ENCODE measurements at regions not wholly inside any gene's neighbourhood (a gene's known extent, or its start where the extent isn't known, plus 50 kb on each side); places are given as distances from the start of the nearest gene placed in this dataset.

GRCh38 chr4:117800636-117801035, 233.7 kb upstream of the NDST3 start:
- Histone ChIP-seq H3K4me3 (ENCODE audit: low read length in 2 of 2) (no peak overlapping the region), H3K4ac (ENCODE audit: low read length) (no peak overlapping the region), H3K4me2 (ENCODE audit: insufficient read depth, low read length, poor library complexity, severe bottlenecking) (no peak overlapping the region), H2BK12ac (ENCODE audit: low read length) (no peak overlapping the region), H3K14ac (ENCODE audit: low read length) (no peak overlapping the region), H3K4me1 (ENCODE audit: control insufficient read depth in 2 of 2, insufficient read depth in 1 of 2, low read depth in 1 of 2, low read length in 2 of 2) (peaks cover 0 to 1% of the 10 kb centered on the region in 2 donors), H2AFZ (ENCODE audit: low read length) (no peak overlapping the region), H3K9me3 (replicated peaks in 1 of 2; ENCODE audit: control insufficient read depth in 2 of 2, insufficient read depth in 1 of 2, low read depth in 1 of 2, low read length in 2 of 2) (no peaks in the 10 kb centered on the region), H3K27me3 (ENCODE audit: control insufficient read depth in 3 of 3, insufficient read depth in 3 of 3, low read depth in 1 of 3, low read length in 3 of 3) (no peaks in the 10 kb centered on the region), H3K23ac (ENCODE audit: low read depth, low read length, poor library complexity) (no peak overlapping the region), H4K91ac (ENCODE audit: low read depth, low read length, poor library complexity) (no peak overlapping the region), H2BK15ac (ENCODE audit: low read length) (no peak overlapping the region), H2BK5ac (ENCODE audit: low read length) (no peak overlapping the region), H4K8ac (ENCODE audit: low read depth, low read length) (no peak overlapping the region), H3K9ac (ENCODE audit: low read depth, low read length, poor library complexity) (no peak overlapping the region), H3K79me1 (ENCODE audit: low read depth, low read length) (no peaks in the 10 kb centered on the region), H3K27ac (replicated peaks; ENCODE audit: low read length) (no peak overlapping the region), H2BK120ac (ENCODE audit: low read depth, low read length) (no peak overlapping the region), H3K36me3 (replicated peaks in 1 of 2; ENCODE audit: control insufficient read depth in 2 of 2, insufficient read depth in 2 of 2, low read length in 2 of 2) (no peaks in the 10 kb centered on the region), H3K18ac (ENCODE audit: low read length) (no peak overlapping the region), H2AK5ac (ENCODE audit: low read depth, low read length) (no peak overlapping the region)
- DNase-seq (ENCODE audit: low spot score) = no peak
- no CpG with 5 or more reads among the region's 6 CpGs for WGBS, 2 donors (ENCODE audit: extremely low coverage in 2 of 2, insufficient read length in 2 of 2, insufficient replicate concordance in 1 of 2)

- no peak overlapping the region for H3K9ac ChIP-seq (ENCODE audit: low read depth, low read length, poor library complexity)
- no CpG with 5 or more reads among the region's 2 CpGs for WGBS, 2 donors (ENCODE audit: extremely low coverage in 2 of 2, insufficient read length in 2 of 2, insufficient replicate concordance in 1 of 2)
- H3K4ac ChIP-seq (ENCODE audit: low read length) = no peak overlapping the region
- H3K23ac ChIP-seq (ENCODE audit: low read depth, low read length, poor library complexity) = no peak overlapping the region
- H3K27ac ChIP-seq (replicated peaks; ENCODE audit: low read length) = no peak overlapping the region
- H3K4me2 ChIP-seq (ENCODE audit: insufficient read depth, low read length, poor library complexity, severe bottlenecking) = no peak overlapping the region
- no peak overlapping the region for H2BK12ac ChIP-seq (ENCODE audit: low read length)
- H3K4me3 ChIP-seq (ENCODE audit: low read length in 2 of 2) = no peak overlapping the region
- no peaks in the 10 kb centered on the region for H3K9me3 ChIP-seq (replicated peaks in 1 of 2; ENCODE audit: control insufficient read depth in 2 of 2, insufficient read depth in 1 of 2, low read depth in 1 of 2, low read length in 2 of 2)
- no peaks in the 10 kb centered on the region for H3K79me1 ChIP-seq (ENCODE audit: low read depth, low read length)
- no peak overlapping the region for H3K18ac ChIP-seq (ENCODE audit: low read length)
- H4K8ac ChIP-seq (ENCODE audit: low read depth, low read length) = no peak overlapping the region
- H2BK5ac ChIP-seq (ENCODE audit: low read length) = no peak overlapping the region
- no peaks in the 10 kb centered on the region for H3K27me3 ChIP-seq (ENCODE audit: control insufficient read depth in 3 of 3, insufficient read depth in 3 of 3, low read depth in 1 of 3, low read length in 3 of 3)
- H4K91ac ChIP-seq (ENCODE audit: low read depth, low read length, poor library complexity) = no peak overlapping the region
- DNase-seq (ENCODE audit: low spot score) = no peak
- H3K36me3 ChIP-seq (replicated peaks in 1 of 2; ENCODE audit: control insufficient read depth in 2 of 2, insufficient read depth in 2 of 2, low read length in 2 of 2) = no peaks in the 10 kb centered on the region
- no peak overlapping the region for H2BK120ac ChIP-seq (ENCODE audit: low read depth, low read length)
- H2AFZ ChIP-seq (ENCODE audit: low read length) = no peak overlapping the region
- no peak overlapping the region for H2BK15ac ChIP-seq (ENCODE audit: low read length)
- H3K14ac ChIP-seq (ENCODE audit: low read length) = no peak overlapping the region
- H3K4me1 ChIP-seq (ENCODE audit: control insufficient read depth in 2 of 2, insufficient read depth in 1 of 2, low read depth in 1 of 2, low read length in 2 of 2) = peaks cover 0 to 1% of the 10 kb centered on the region in 2 donors
- H2AK5ac ChIP-seq (ENCODE audit: low read depth, low read length) = no peak overlapping the region
These were observed 232.5 kb upstream of the NDST3 start for GRCh38 chr4:117801756-117802155.

GRCh38 chr4:117811731-117812130, 222.6 kb upstream of the NDST3 start:
- Histone ChIP-seq H2AK5ac (ENCODE audit: low read depth, low read length) (no peak overlapping the region), H2BK15ac (ENCODE audit: low read length) (no peak overlapping the region), H2BK12ac (ENCODE audit: low read length) (no peak overlapping the region), H3K27ac (replicated peaks; ENCODE audit: low read length) (no peak overlapping the region), H3K4me2 (ENCODE audit: insufficient read depth, low read length, poor library complexity, severe bottlenecking) (no peak overlapping the region), H4K91ac (ENCODE audit: low read depth, low read length, poor library complexity) (no peak overlapping the region), H3K27me3 (ENCODE audit: control insufficient read depth in 3 of 3, insufficient read depth in 3 of 3, low read depth in 1 of 3, low read length in 3 of 3) (no peaks in the 10 kb centered on the region), H4K8ac (ENCODE audit: low read depth, low read length) (no peak overlapping the region), H3K9ac (ENCODE audit: low read depth, low read length, poor library complexity) (no peak overlapping the region), H3K9me3 (replicated peaks in 1 of 2; ENCODE audit: control insufficient read depth in 2 of 2, insufficient read depth in 1 of 2, low read depth in 1 of 2, low read length in 2 of 2) (no peaks in the 10 kb centered on the region), H2AFZ (ENCODE audit: low read length) (no peak overlapping the region), H3K4me3 (ENCODE audit: low read length in 2 of 2) (no peak overlapping the region), H3K4ac (ENCODE audit: low read length) (no peak overlapping the region), H3K18ac (ENCODE audit: low read length) (no peak overlapping the region), H2BK120ac (ENCODE audit: low read depth, low read length) (no peak overlapping the region), H2BK5ac (ENCODE audit: low read length) (no peak overlapping the region), H3K23ac (ENCODE audit: low read depth, low read length, poor library complexity) (no peak overlapping the region), H3K36me3 (replicated peaks in 1 of 2; ENCODE audit: control insufficient read depth in 2 of 2, insufficient read depth in 2 of 2, low read length in 2 of 2) (no peaks in the 10 kb centered on the region), H3K4me1 (ENCODE audit: control insufficient read depth in 2 of 2, insufficient read depth in 1 of 2, low read depth in 1 of 2, low read length in 2 of 2) (peaks cover 0 to 12% of the 10 kb centered on the region in 2 donors), H3K79me1 (ENCODE audit: low read depth, low read length) (no peaks in the 10 kb centered on the region), H3K14ac (ENCODE audit: low read length) (no peak overlapping the region)
- no CpG with 5 or more reads among the region's 1 CpG for WGBS, 2 donors (ENCODE audit: extremely low coverage in 2 of 2, insufficient read length in 2 of 2, insufficient replicate concordance in 1 of 2)
- DNase-seq (ENCODE audit: low spot score) = no peak

- H3K14ac ChIP-seq (ENCODE audit: low read length) = no peak overlapping the region
- H2AFZ ChIP-seq (ENCODE audit: low read length) = peak overlapping the region; percentile 32
- H4K8ac ChIP-seq (ENCODE audit: low read depth, low read length) = no peak overlapping the region
- no peaks in the 10 kb centered on the region for H3K27me3 ChIP-seq (ENCODE audit: control insufficient read depth in 3 of 3, insufficient read depth in 3 of 3, low read depth in 1 of 3, low read length in 3 of 3)
- no peaks in the 10 kb centered on the region for H3K36me3 ChIP-seq (replicated peaks in 1 of 2; ENCODE audit: control insufficient read depth in 2 of 2, insufficient read depth in 2 of 2, low read length in 2 of 2)
- H4K91ac ChIP-seq (ENCODE audit: low read depth, low read length, poor library complexity) = no peak overlapping the region
- H3K79me1 ChIP-seq (ENCODE audit: low read depth, low read length) = no peaks in the 10 kb centered on the region
- H3K4me3 ChIP-seq (ENCODE audit: low read length in 2 of 2) = no peak overlapping the region
- no peak overlapping the region for H3K27ac ChIP-seq (replicated peaks; ENCODE audit: low read length)
- no peak overlapping the region for H2BK15ac ChIP-seq (ENCODE audit: low read length)
- no peak overlapping the region for H3K4ac ChIP-seq (ENCODE audit: low read length)
- H2BK5ac ChIP-seq (ENCODE audit: low read length) = no peak overlapping the region
- no peak overlapping the region for H2BK120ac ChIP-seq (ENCODE audit: low read depth, low read length)
- no peak overlapping the region for H3K4me2 ChIP-seq (ENCODE audit: insufficient read depth, low read length, poor library complexity, severe bottlenecking)
- no peaks in the 10 kb centered on the region for H3K9me3 ChIP-seq (replicated peaks in 1 of 2; ENCODE audit: control insufficient read depth in 2 of 2, insufficient read depth in 1 of 2, low read depth in 1 of 2, low read length in 2 of 2)
- H3K4me1 ChIP-seq (ENCODE audit: control insufficient read depth in 2 of 2, insufficient read depth in 1 of 2, low read depth in 1 of 2, low read length in 2 of 2) = peaks cover 0 to 12% of the 10 kb centered on the region in 2 donors
- DNase-seq (ENCODE audit: low spot score) = no peak
- no peak overlapping the region for H3K23ac ChIP-seq (ENCODE audit: low read depth, low read length, poor library complexity)
- WGBS, 2 donors (ENCODE audit: extremely low coverage in 2 of 2, insufficient read length in 2 of 2, insufficient replicate concordance in 1 of 2) = no CpG with 5 or more reads among the region's 5 CpGs
- no peak overlapping the region for H2AK5ac ChIP-seq (ENCODE audit: low read depth, low read length)
- H3K9ac ChIP-seq (ENCODE audit: low read depth, low read length, poor library complexity) = no peak overlapping the region
- no peak overlapping the region for H3K18ac ChIP-seq (ENCODE audit: low read length)
- no peak overlapping the region for H2BK12ac ChIP-seq (ENCODE audit: low read length)
These were observed 219.7 kb upstream of the NDST3 start for GRCh38 chr4:117814277-117815246.

Measured in neuronal stem cell (in vitro differentiated cells).